ENCODE measurements at regions not wholly inside any gene's neighbourhood (a gene's known extent, or its start where the extent isn't known, plus 50 kb on each side); places are given as distances from the start of the nearest gene placed in this dataset.
"Not testable (repeated sequence)": the region's sequence is repeated elsewhere in the genome, so short reads cannot be mapped to it uniquely, and the experiment has no call there.

DNA sequence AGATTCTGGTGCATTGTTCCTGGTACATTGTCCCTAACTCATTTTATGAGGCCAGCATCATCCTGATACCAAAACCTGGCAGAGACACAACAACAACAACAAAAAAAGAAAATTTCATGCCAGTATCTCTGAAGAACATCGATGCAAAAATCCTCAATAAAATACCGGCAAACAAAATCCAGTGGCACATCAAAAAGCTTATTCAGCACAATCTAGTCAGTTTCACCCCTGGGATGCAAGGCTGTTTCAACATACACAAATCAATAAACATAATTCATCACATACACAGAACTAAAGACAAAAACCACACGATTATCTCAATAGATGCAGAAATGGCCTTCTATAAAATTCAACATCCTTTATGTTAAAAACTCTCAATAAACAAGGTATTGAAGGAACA lies 477.4 kb downstream of the SOCS6 start:
- H3K27me3 Mint-ChIP-seq (ENCODE audit: low read depth); DNase-seq (ENCODE audit: low spot score); H3K36me3 Mint-ChIP-seq (ENCODE audit: low read depth); H3K4me3 Mint-ChIP-seq (ENCODE audit: low read depth); H3K4me1 Mint-ChIP-seq (ENCODE audit: low read depth); intact Hi-C loops (cut with micrococcal nuclease); H3K27ac Mint-ChIP-seq; H3K9me3 Mint-ChIP-seq: not testable (repeated sequence)

DNA sequence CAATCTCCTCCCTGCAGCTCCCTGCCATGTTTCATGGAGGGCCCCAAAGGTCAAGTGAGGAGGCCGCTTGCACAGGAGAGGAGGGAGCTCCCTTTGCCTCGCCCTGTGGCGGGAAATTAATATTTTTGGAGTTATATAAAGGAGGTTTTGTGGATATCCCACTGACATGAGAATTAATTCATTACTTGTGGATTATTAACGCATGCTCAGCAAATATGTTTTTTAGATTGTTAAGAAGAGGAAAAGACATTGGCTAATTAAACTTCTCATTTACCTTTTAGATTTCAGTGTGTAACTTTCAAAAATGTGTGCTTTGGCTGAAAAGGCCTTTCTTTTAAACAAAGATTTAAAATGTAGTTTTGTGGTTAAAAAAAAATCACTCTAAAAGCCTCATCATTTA lies 474.0 kb downstream of the SOCS6 start:
- Mint-ChIP-seq H3K4me3 (ENCODE audit: low read depth) (no peak overlapping the region), H3K27ac (no peak overlapping the region)
- no peak for DNase-seq (ENCODE audit: low spot score)

DNA sequence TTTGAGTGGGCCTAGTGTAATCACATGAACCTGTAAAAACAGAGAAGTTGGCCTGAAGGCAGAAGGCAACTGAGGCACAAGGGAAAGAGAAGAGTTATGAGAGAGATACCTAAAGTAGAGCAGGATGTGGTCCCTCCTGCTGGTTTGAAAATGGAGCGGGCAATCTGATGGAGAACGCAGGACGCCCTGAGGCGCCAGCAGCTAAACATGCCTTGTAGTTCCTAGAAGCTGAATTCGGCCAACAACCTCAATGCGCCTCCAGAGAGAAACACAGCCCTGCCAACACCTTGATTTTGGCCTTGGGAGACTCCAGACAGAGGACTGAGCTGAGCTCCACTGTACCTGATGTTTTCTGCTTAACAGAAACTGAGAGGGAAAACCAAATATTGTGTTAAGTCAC lies 469.9 kb downstream of the SOCS6 start:
- H3K36me3 Mint-ChIP-seq (ENCODE audit: low read depth): no peaks in the 10 kb centered on the region

More for the DNA sequence above, 474.0 kb downstream of the SOCS6 start:
- no peaks in the 10 kb centered on the region for H3K9me3 Mint-ChIP-seq
- H3K36me3 Mint-ChIP-seq (ENCODE audit: low read depth): no peaks in the 10 kb centered on the region
- intact Hi-C loops (cut with micrococcal nuclease): no loop called here
- no peaks in the 10 kb centered on the region for H3K4me1 Mint-ChIP-seq (ENCODE audit: low read depth)
- no peaks in the 10 kb centered on the region for H3K27me3 Mint-ChIP-seq (ENCODE audit: low read depth)

DNA sequence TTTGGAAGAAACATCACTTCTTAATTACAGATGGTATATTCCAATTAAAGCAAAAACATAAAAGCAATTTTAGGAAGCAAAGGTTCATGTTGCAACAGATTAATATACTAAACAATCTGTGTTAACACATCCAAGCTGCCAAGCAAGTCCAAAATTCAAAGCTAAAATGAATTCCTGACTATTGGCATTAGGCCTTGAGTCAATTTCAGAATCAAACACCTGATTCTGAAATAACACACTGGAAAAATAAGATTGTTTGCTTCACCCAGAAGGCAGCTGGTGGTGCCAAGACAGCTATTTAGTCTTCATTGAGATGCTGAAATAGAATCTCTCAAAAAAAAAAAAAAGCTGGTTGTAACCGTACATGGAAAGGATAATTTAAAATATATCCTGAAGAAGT lies 465.6 kb downstream of the SOCS6 start:
- Mint-ChIP-seq H3K4me1 (ENCODE audit: low read depth) (no peaks in the 10 kb centered on the region), H3K27me3 (ENCODE audit: low read depth) (no peaks in the 10 kb centered on the region), H3K9me3 (peaks cover 13% of the 10 kb centered on the region), H3K36me3 (ENCODE audit: low read depth) (no peaks in the 10 kb centered on the region), H3K4me3 (ENCODE audit: low read depth) (no peak overlapping the region), H3K27ac (no peak overlapping the region)
- DNase-seq (ENCODE audit: low spot score): no peak
- intact Hi-C loops (cut with micrococcal nuclease): no loop called here

More for the DNA sequence above, 469.9 kb downstream of the SOCS6 start:
- intact Hi-C loops (cut with micrococcal nuclease): no loop called here
- no peak for DNase-seq (ENCODE audit: low spot score)
- Mint-ChIP-seq H3K4me3 (ENCODE audit: low read depth) (no peak overlapping the region), H3K27me3 (ENCODE audit: low read depth) (no peaks in the 10 kb centered on the region), H3K27ac (no peak overlapping the region), H3K4me1 (ENCODE audit: low read depth) (no peaks in the 10 kb centered on the region), H3K9me3 (peaks cover 4% of the 10 kb centered on the region)

DNA sequence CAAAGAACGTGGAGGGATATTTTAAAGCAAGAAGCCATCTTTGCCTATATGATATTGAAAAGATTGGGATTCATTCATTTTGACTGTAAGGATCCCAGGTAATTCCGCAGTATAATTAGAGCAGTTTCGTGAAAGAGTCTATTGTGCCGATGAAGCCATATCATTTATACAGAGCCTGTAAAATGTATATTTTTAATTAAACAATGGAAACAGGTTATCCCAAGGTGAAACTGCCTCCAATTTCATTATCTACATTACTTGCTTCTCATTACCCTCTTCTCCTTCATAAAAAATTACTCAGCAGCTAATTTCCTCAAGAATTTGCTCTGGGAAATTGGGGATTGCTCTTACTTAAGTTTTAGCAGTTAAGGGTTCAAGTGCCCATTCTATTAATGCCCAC lies 444.1 kb downstream of the SOCS6 start:
- H3K27me3 Mint-ChIP-seq (ENCODE audit: low read depth): no peaks in the 10 kb centered on the region
- H3K27ac Mint-ChIP-seq: no peak overlapping the region
- H3K4me3 Mint-ChIP-seq (ENCODE audit: low read depth): no peak overlapping the region
- H3K36me3 Mint-ChIP-seq (ENCODE audit: low read depth): no peaks in the 10 kb centered on the region
- H3K9me3 Mint-ChIP-seq: peaks cover 7% of the 10 kb centered on the region
- no peaks in the 10 kb centered on the region for H3K4me1 Mint-ChIP-seq (ENCODE audit: low read depth)
- DNase-seq (ENCODE audit: low spot score): no peak
- intact Hi-C loops (cut with micrococcal nuclease): no loop called here

DNA sequence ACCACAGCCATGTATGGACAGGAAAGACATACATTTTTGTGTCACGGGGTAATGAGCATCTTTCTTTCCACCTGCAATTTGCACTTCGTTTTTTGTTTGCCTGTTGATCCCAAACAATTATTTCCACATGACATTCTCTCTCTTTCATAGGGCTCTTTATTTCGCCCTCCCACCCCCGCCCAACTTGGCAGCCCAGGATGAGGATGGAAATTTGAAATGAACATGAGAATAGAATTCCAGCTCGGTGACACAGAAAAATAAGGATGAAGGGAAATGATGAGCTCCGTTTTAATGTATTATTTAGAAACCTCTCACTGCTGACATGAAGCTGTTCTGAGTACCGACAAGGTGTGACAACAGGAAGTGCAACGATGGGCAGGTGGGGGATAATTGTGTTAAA lies 443.3 kb downstream of the SOCS6 start:
- Mint-ChIP-seq H3K27me3 (ENCODE audit: low read depth) (no peaks in the 10 kb centered on the region), H3K9me3 (peaks cover 5% of the 10 kb centered on the region), H3K36me3 (ENCODE audit: low read depth) (no peaks in the 10 kb centered on the region)

DNA sequence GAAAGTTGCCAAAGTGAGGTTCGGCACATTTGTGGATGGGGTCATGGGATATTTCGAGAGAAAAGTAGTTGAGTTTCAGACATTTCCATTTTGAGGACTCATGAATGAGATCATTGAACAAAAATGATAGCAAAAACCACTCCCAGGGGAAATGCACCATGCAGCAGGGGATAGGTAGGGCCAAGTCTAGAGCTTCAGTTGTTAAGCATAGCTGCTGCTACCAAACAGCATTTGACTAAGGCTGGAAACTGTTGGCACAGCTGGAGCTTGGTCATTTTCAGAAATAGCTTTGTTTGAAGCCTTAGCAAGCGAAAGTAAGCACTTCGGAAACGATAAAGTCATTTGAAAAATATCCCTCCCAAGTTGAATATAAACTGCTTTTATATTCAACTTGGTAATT lies 431.8 kb downstream of the SOCS6 start:
- DNase-seq (ENCODE audit: low spot score): no peak
- no peaks in the 10 kb centered on the region for H3K36me3 Mint-ChIP-seq (ENCODE audit: low read depth)
- H3K9me3 Mint-ChIP-seq: peaks cover 6% of the 10 kb centered on the region
- H3K4me1 Mint-ChIP-seq (ENCODE audit: low read depth): no peaks in the 10 kb centered on the region
- H3K27ac Mint-ChIP-seq: no peak overlapping the region
- intact Hi-C loops (cut with micrococcal nuclease): no loop called here
- H3K4me3 Mint-ChIP-seq (ENCODE audit: low read depth): no peak overlapping the region
- no peaks in the 10 kb centered on the region for H3K27me3 Mint-ChIP-seq (ENCODE audit: low read depth)

More for the DNA sequence above, 443.3 kb downstream of the SOCS6 start:
- Mint-ChIP-seq H3K4me1 (ENCODE audit: low read depth) (no peaks in the 10 kb centered on the region), H3K4me3 (ENCODE audit: low read depth) (no peak overlapping the region), H3K27ac (no peak overlapping the region)
- DNase-seq (ENCODE audit: low spot score): no peak
- intact Hi-C loops (cut with micrococcal nuclease): no loop called here

DNA sequence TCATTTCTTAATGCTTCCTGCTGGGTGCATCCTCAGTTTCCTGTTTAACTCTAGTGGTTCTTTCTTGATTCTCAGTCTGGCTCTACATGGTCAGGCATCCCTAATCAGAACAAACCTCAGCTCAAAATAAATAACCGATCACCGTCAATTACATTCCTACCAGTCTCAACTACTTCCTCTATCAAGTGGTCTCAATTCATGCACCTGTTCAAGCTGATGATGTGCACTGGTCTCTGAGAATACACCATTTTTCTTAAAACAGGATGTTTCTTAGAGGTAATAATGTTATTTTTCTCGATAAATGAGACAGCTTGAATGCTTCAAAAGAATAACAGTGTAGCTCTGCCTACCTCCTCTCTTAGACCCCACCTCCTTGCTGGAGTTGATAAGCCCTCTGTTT lies 420.9 kb downstream of the SOCS6 start:
- Mint-ChIP-seq H3K36me3 (ENCODE audit: low read depth) (no peaks in the 10 kb centered on the region), H3K4me3 (ENCODE audit: low read depth) (no peak overlapping the region), H3K27me3 (ENCODE audit: low read depth) (no peaks in the 10 kb centered on the region), H3K27ac (no peak overlapping the region), H3K9me3 (peaks cover 20% of the 10 kb centered on the region), H3K4me1 (ENCODE audit: low read depth) (no peaks in the 10 kb centered on the region)
- no peak for DNase-seq (ENCODE audit: low spot score)
- intact Hi-C loops (cut with micrococcal nuclease): no loop called here

DNA sequence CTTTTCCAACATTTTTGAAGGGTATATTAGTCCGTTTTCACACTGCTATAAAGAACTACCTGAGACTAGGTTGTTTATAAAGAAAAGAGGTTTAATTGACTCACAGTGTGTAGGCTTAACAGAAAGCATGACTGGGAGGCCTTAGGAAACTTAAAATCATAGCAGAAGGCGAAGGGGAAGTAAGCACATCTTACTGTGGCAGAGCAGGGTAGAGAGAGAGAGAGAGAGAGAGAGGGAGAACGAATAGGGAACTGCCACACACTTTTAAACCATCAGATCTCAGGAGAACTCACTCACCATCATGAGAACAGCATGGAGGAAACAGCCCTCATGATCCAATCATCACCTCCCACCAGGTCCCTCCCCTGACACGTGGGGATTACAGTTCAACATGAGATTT lies 420.3 kb downstream of the SOCS6 start:
- H3K9me3 Mint-ChIP-seq: peaks cover 20% of the 10 kb centered on the region
- no peaks in the 10 kb centered on the region for H3K27me3 Mint-ChIP-seq (ENCODE audit: low read depth)
- H3K4me1 Mint-ChIP-seq (ENCODE audit: low read depth): no peaks in the 10 kb centered on the region
- no peaks in the 10 kb centered on the region for H3K36me3 Mint-ChIP-seq (ENCODE audit: low read depth)
- no peak for DNase-seq (ENCODE audit: low spot score)
- H3K27ac Mint-ChIP-seq: no peak overlapping the region
- intact Hi-C loops (cut with micrococcal nuclease): no loop called here
- H3K4me3 Mint-ChIP-seq (ENCODE audit: low read depth): no peak overlapping the region

DNA sequence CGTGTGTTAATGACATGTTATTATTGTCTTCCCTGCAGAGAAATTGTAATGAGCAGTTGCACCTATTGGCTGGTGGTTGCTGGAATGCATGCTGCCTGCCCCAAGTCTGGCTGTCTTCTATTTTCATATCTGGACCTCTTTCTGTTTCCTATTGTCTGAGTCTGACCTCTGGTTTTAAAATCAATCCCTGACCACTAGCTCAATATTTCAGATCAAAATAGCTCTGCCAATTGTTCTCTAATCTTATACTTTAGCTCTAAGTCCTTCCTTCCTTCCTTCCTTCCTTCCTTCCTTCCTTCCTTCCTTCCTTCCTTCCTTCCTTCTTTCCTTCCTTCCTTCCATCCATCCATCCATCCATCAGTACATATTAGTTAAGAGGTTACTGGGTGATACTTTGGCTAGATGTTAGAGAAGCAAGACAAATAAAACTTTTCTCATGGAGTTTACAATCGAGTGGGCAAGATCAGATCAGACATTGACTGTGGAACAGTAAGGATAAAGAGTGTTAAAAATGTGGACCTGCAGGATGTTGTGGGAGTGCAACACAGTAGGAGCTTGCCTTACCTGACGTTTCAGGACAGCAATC lies 417.1 kb downstream of the SOCS6 start:
- intact Hi-C loops (cut with micrococcal nuclease): no loop called here
- Mint-ChIP-seq H3K4me3 (ENCODE audit: low read depth) (no peak overlapping the region), H3K9me3 (peaks cover 16% of the 10 kb centered on the region), H3K36me3 (ENCODE audit: low read depth) (no peaks in the 10 kb centered on the region), H3K4me1 (ENCODE audit: low read depth) (no peaks in the 10 kb centered on the region), H3K27me3 (ENCODE audit: low read depth) (no peaks in the 10 kb centered on the region), H3K27ac (no peak overlapping the region)
- no peak for DNase-seq (ENCODE audit: low spot score)

DNA sequence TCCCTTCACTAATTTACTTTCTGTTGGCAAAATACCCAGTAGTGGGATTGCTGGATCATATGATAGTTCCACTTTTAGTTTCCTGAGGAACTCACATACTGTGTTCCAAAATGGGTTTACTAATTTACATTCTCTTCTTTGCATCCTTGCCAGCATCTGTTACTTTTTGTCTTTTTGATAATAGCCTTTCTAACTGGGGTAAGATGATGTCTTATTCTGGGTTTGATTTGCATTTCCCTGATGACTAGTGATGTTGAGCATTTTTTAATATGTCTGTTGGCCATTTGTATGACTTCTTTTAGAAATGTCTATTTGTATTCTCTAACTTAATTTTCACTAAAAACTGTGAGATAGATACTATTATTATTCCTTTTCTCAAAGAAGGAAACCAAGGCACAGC lies 411.7 kb downstream of the SOCS6 start:
- Mint-ChIP-seq H3K4me1 (ENCODE audit: low read depth) (no peaks in the 10 kb centered on the region), H3K27ac (no peak overlapping the region), H3K36me3 (ENCODE audit: low read depth) (no peaks in the 10 kb centered on the region), H3K27me3 (ENCODE audit: low read depth) (no peaks in the 10 kb centered on the region), H3K4me3 (ENCODE audit: low read depth) (no peak overlapping the region), H3K9me3 (peaks cover 26% of the 10 kb centered on the region)
- intact Hi-C loops (cut with micrococcal nuclease): no loop called here
- DNase-seq (ENCODE audit: low spot score): no peak

DNA sequence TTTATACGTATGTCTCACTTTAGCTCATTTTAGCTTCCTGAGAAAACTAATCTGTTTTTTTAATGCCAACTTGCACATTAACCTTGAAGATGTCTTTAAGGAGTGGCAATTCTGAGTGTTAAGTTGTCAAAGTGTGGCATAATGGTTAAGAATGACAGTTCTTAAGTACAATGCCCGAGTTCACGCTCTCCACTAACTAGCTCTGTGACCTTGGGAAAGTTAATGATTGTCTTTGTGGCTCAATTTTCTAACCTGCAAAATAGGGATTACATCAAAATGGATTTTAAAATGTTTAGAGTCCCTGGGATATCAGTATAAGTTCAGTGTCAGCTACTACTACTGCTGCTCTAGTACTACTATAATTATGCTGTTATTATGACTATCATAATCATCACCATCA lies 409.7 kb downstream of the SOCS6 start:
- H3K27ac Mint-ChIP-seq: no peak overlapping the region
- no peaks in the 10 kb centered on the region for H3K27me3 Mint-ChIP-seq (ENCODE audit: low read depth)
- no peaks in the 10 kb centered on the region for H3K4me1 Mint-ChIP-seq (ENCODE audit: low read depth)
- intact Hi-C loops (cut with micrococcal nuclease): no loop called here
- H3K4me3 Mint-ChIP-seq (ENCODE audit: low read depth): no peak overlapping the region
- peaks cover 26% of the 10 kb centered on the region for H3K9me3 Mint-ChIP-seq
- no peaks in the 10 kb centered on the region for H3K36me3 Mint-ChIP-seq (ENCODE audit: low read depth)
- no peak for DNase-seq (ENCODE audit: low spot score)

DNA sequence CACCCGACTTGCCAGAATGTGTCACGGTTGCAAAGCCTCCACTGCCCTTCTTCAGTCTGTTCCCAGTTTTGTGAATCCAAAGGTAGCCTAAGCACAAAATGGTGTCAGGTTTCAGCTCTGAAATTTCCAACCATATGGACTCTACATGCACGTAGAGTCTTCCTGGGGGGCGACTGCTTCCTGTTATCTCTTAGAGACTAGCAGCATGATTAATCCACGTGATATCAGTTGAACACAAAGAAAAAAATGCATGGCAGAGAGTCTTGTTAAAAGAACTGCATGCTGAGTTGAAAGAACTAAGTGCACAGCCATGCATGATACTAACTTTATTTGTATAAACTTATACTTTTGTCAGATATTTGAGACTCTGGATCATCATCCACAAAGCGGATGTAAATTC lies 404.4 kb downstream of the SOCS6 start:
- no peaks in the 10 kb centered on the region for H3K4me1 Mint-ChIP-seq (ENCODE audit: low read depth)
- no peak overlapping the region for H3K27ac Mint-ChIP-seq
- no peaks in the 10 kb centered on the region for H3K36me3 Mint-ChIP-seq (ENCODE audit: low read depth)
- DNase-seq (ENCODE audit: low spot score): no peak
- intact Hi-C loops (cut with micrococcal nuclease): no loop called here
- H3K4me3 Mint-ChIP-seq (ENCODE audit: low read depth): no peak overlapping the region
- peaks cover 16% of the 10 kb centered on the region for H3K9me3 Mint-ChIP-seq
- no peaks in the 10 kb centered on the region for H3K27me3 Mint-ChIP-seq (ENCODE audit: low read depth)

DNA sequence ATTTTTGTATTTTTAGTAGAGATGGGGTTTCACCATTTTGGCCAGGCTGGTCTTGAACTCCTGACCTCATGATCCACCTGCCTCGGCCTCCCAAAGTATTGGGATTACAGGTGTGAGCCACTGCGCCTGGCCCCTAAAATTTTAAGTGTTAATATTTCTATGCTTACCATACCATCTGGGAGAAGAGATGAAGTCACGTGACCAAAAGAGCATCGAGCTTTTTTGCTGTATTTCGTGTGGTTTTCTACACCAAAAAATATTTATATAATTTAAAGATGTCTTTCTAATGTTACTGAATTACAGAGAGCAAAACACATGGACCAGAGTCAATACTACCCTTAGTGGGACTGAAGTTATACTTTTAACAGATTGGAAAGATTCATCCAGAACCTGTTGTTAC lies 400.9 kb downstream of the SOCS6 start:
- H3K9me3 Mint-ChIP-seq; H3K4me1 Mint-ChIP-seq (ENCODE audit: low read depth); H3K27ac Mint-ChIP-seq; DNase-seq (ENCODE audit: low spot score); H3K36me3 Mint-ChIP-seq (ENCODE audit: low read depth); H3K4me3 Mint-ChIP-seq (ENCODE audit: low read depth); intact Hi-C loops (cut with micrococcal nuclease); H3K27me3 Mint-ChIP-seq (ENCODE audit: low read depth): not testable (repeated sequence)

All from activated T-helper 2 cell treated with anti-CD3 and anti-CD28 coated beads, Interferon-gamma antibody, Interleukin-2, Interleukin-4, amounts not matched to agents 10 μg/mL and 5 μg/mL and 100 μg/mL, durations not matched to agents 14 hours and 24 hours and 36 hours (primary cell).